ENCODE measurements at regions not wholly inside any gene's neighbourhood (a gene's known extent, or its start where the extent isn't known, plus 50 kb on each side); places are given as distances from the start of the nearest gene placed in this dataset.

- TF ChIP-seq CTCF (IDR thresholded peaks at IDR 0.05; ENCODE audit: control extremely low read depth, extremely low read depth, low read depth, missing control alignments), result no peak
- CTCF ChIA-PET, result interaction anchor here (1.0 to 4.8 kb wide), 6 partner anchors 9 to 327 kb away, joined by 3 to 63 read pairs (median 3); no protein-coding TSS in a partner anchor
- no peak for DNase-seq (ENCODE audit: extremely low spot score)
- POLR2A ChIA-PET, result no interaction called here
Observed at GRCh38 chr2:203812294-203813221, 55.0 kb upstream of the CTLA4 start.

- CTCF ChIA-PET, result interaction anchor here (1.0 to 4.8 kb wide), 7 partner anchors 14 to 331 kb away, joined by 3 to 63 read pairs (median 4); no protein-coding TSS in a partner anchor
- DNase-seq (ENCODE audit: extremely low spot score), result no peak
- no peak for TF ChIP-seq CTCF (IDR thresholded peaks at IDR 0.05; ENCODE audit: control extremely low read depth, extremely low read depth, low read depth, missing control alignments)
- POLR2A ChIA-PET, result no interaction called here
Observed at GRCh38 chr2:203813684-203814083, 53.9 kb upstream of the CTLA4 start.

DNA sequence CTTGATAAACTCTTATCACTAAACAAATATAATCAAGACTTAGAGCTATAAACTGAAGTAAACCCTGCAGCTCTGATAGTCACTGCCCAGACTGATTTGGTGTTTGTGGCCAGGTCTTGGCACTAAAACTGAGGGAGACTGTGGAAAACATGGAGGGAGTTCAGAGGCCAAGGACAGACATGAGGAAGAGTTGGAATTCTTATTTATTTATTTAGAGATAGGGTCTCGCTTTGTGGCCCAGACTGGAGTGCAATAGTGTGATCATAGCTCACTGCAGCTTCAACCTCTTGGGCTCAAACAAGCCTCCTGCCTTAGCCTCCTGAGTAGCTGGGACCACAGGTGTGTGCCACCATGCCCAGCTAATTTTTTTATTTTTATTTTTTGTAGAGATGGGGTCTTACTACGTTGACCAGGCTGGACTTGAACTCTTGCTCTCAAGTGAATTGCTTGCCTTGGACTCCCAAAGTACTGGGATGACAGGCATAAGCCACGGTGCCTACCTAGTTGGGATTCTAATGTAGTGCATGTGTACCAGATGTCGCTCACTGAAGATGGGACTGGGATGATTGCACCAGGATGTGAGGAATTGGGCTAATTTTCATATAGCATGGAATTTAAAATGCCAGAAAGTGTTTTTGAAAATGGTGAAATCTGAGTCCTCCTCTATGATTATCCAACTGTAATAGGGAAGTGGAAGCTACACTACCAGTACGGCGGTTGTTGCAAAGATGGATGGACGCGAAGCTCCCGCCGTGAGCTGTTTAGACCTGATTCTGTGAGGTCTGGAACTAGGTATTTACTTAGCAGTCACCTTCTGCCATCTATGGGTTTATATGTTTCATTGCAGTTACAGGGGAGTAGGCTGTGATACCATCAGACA is 52.7 kb upstream of the CTLA4 start:
- TF ChIP-seq CTCF (IDR thresholded peaks at IDR 0.05; ENCODE audit: control extremely low read depth, extremely low read depth, low read depth, missing control alignments), result peak; percentile 71
- peak; percentile 75 for DNase-seq (ENCODE audit: extremely low spot score)
- POLR2A ChIA-PET, result no interaction called here
- CTCF ChIA-PET, result interaction anchor here (0.6 to 4.8 kb wide), 44 partner anchors 9 to 1226 kb away, joined by 3 to 63 read pairs (median 4); no protein-coding TSS in a partner anchor

- POLR2A ChIA-PET, result no interaction called here
- no peak for DNase-seq (ENCODE audit: extremely low spot score)
- CTCF ChIA-PET, result interaction anchor here (0.6 to 4.8 kb wide), 41 partner anchors 8 to 1227 kb away, joined by 3 to 63 read pairs (median 5); no protein-coding TSS in a partner anchor
- TF ChIP-seq CTCF (IDR thresholded peaks at IDR 0.05; ENCODE audit: control extremely low read depth, extremely low read depth, low read depth, missing control alignments), result no peak
Observed at GRCh38 chr2:203815541-203815898, 52.1 kb upstream of the CTLA4 start.

GRCh38 chr2:203817147-203817546 is 50.4 kb upstream of the CTLA4 start:
- CTCF ChIA-PET, result interaction anchor here (1.0 to 4.8 kb wide), 9 partner anchors 9 to 1228 kb away, joined by 3 to 63 read pairs (median 5); no protein-coding TSS in a partner anchor
- no peak for TF ChIP-seq CTCF (IDR thresholded peaks at IDR 0.05; ENCODE audit: control extremely low read depth, extremely low read depth, low read depth, missing control alignments)
- POLR2A ChIA-PET, result no interaction called here
- DNase-seq (ENCODE audit: extremely low spot score), result no peak
